ENCODE measurements at regions not wholly inside any gene's neighbourhood (a gene's known extent, or its start where the extent isn't known, plus 50 kb on each side); places are given as distances from the start of the nearest gene placed in this dataset.
"Not testable (repeated sequence)": the region's sequence is repeated elsewhere in the genome, so short reads cannot be mapped to it uniquely, and the experiment has no call there.

GRCh38 chr2:14779252-14779651 lies 146.7 kb downstream of the LRATD1 start:
- H3K4me3 ChIP-seq: no peak overlapping the region
- H3K27ac ChIP-seq: no peak overlapping the region
- H3K27me3 ChIP-seq: no peaks in the 10 kb centered on the region
- H3K4me1 ChIP-seq: no peaks in the 10 kb centered on the region
- no peak for DNase-seq
- intact Hi-C loops (cut with DNase I): no loop called here
- TF ChIP-seq CTCF (IDR thresholded peaks at IDR 0.05): no peak
- no peak for ATAC-seq
- no peaks in the 10 kb centered on the region for H3K36me3 ChIP-seq
- 66 to 68% methylated on average over 4 of the region's 4 CpGs for WGBS, 2 donors
- peaks cover 0 to 14% (median 4%) of the 10 kb centered on the region in 11 donors for H3K9me3 ChIP-seq

- no peak for TF ChIP-seq CTCF (IDR thresholded peaks at IDR 0.05)
- intact Hi-C loops (cut with DNase I): no loop called here
- 83 to 85% methylated on average over 4 of the region's 4 CpGs for WGBS, 2 donors
- Histone ChIP-seq H3K9me3 (peaks cover 0 to 16% (median 4%) of the 10 kb centered on the region in 11 donors), H3K4me3 (no peak overlapping the region), H3K36me3 (no peaks in the 10 kb centered on the region), H3K27ac (no peak overlapping the region), H3K4me1 (no peaks in the 10 kb centered on the region), H3K27me3 (no peaks in the 10 kb centered on the region)
- ATAC-seq: no peak
- no peak for DNase-seq
Observed at GRCh38 chr2:14781142-14781541, 148.6 kb downstream of the LRATD1 start.

GRCh38 chr2:14788814-14789213 lies 156.3 kb downstream of the LRATD1 start:
- H3K27ac ChIP-seq; DNase-seq; H3K4me1 ChIP-seq; H3K27me3 ChIP-seq; H3K36me3 ChIP-seq; H3K4me3 ChIP-seq; ATAC-seq; intact Hi-C loops (cut with DNase I): not testable (repeated sequence)
- 87 to 95% methylated on average over 8 to 9 of the region's 9 CpGs for WGBS, 2 donors
- H3K9me3 ChIP-seq: peaks cover 0 to 21% (median 0%) of the 10 kb centered on the region in 11 donors

GRCh38 chr2:14790041-14790640 lies 157.6 kb downstream of the LRATD1 start:
- WGBS, 2 donors: 85 to 92% methylated on average over 1 of the region's 1 CpG
- Histone ChIP-seq H3K4me3 (no peak overlapping the region), H3K27ac (no peak overlapping the region), H3K27me3 (no peaks in the 10 kb centered on the region), H3K4me1 (no peaks in the 10 kb centered on the region), H3K36me3 (no peaks in the 10 kb centered on the region), H3K9me3 (peaks cover 0 to 18% (median 0%) of the 10 kb centered on the region in 11 donors)
- DNase-seq (no peak), ATAC-seq (no peak)
- intact Hi-C loops (cut with DNase I): no loop called here
- TF ChIP-seq CTCF (IDR thresholded peaks at IDR 0.05): no peak

- no peak for TF ChIP-seq CTCF (IDR thresholded peaks at IDR 0.05)
- Histone ChIP-seq H3K27ac (no peak overlapping the region), H3K36me3 (no peaks in the 10 kb centered on the region), H3K4me1 (no peaks in the 10 kb centered on the region), H3K4me3 (no peak overlapping the region), H3K27me3 (no peaks in the 10 kb centered on the region), H3K9me3 (peaks cover 0 to 28% (median 6%) of the 10 kb centered on the region in 11 donors)
- DNase-seq (no peak), ATAC-seq (no peak)
- intact Hi-C loops (cut with DNase I): no loop called here
Observed at GRCh38 chr2:14803994-14804393, 171.5 kb downstream of the LRATD1 start.
